CD14-positive monocyte (primary cell): ENCODE measurements at regions not wholly inside any gene's neighbourhood (a gene's known extent, or its start where the extent isn't known, plus 50 kb on each side); places are given as distances from the start of the nearest gene placed in this dataset.

ENCODE experiments used
- DNase-seq, 3 donors: peaks; one replicate each; pipeline ENCODE4 v3.0.0-alpha.2; 2011 to 2022
- H2AFZ ChIP-seq: 2 replicates; pipeline ENCODE4 v1.6.0; 2012; ENCODE audit warnings: mild to moderate bottlenecking, low read depth, low read length, inconsistent platforms; ENCODE audit not compliant: insufficient read depth, poor library complexity, severe bottlenecking
- H3K27ac ChIP-seq, 2 donors: 1 replicate in 1 of 2; 2 replicates in 1 of 2; pipeline ENCODE4 v1.5.1; 2012 to 2013; ENCODE audit warnings: low read length in 2 of 2, control low read depth in 1 of 2, inconsistent platforms in 1 of 2, low read depth in 1 of 2, mild to moderate bottlenecking in 1 of 2
- H3K27me3 ChIP-seq, 2 donors: one replicate each; pipeline versions ENCODE4 v1.6.0 to v1.6.1; 2011 to 2013; ENCODE audit warnings: low read length in 2 of 2; ENCODE audit not compliant: control insufficient read depth in 2 of 2, insufficient read depth in 2 of 2
- H3K36me3 ChIP-seq, 2 donors: replicated peaks in 1 of 2; 1 replicate in 1 of 2; 2 replicates in 1 of 2; pipeline versions ENCODE4 v1.5.1 to v1.6.1; 2012 to 2013; ENCODE audit warnings: low read length in 2 of 2, control low read depth in 1 of 2, inconsistent platforms in 1 of 2, mild to moderate bottlenecking in 1 of 2; ENCODE audit not compliant: insufficient read depth in 2 of 2, control insufficient read depth in 1 of 2
- H3K4me1 ChIP-seq, 2 donors: 1 replicate in 1 of 2; 2 replicates in 1 of 2; pipeline versions ENCODE4 v1.5.1 to v1.6.1; 2012 to 2013; ENCODE audit warnings: low read length in 2 of 2, control low read depth in 1 of 2, inconsistent platforms in 1 of 2, mild to moderate bottlenecking in 1 of 2, moderate library complexity in 1 of 2; ENCODE audit not compliant: insufficient read depth in 2 of 2, control insufficient read depth in 1 of 2
- H3K4me2 ChIP-seq: replicated peaks from 2 replicates; pipeline ENCODE3; 2012; ENCODE audit warnings: low read length, moderate library complexity, mild to moderate bottlenecking; ENCODE audit not compliant: poor library complexity, severe bottlenecking; ENCODE audit errors: extremely low read depth
- H3K4me3 ChIP-seq, 3 experiments: fragments of 200-600 bp in 1 of 3; sonication (generic) in 1 of 3; replicated peaks in 1 of 3; 1 replicate in 2 of 3; 2 replicates in 1 of 3; pipeline ENCODE4 v1.5.1; 2011 to 2013; ENCODE audit warnings: low read length in 3 of 3, mild to moderate bottlenecking in 3 of 3, control low read depth in 2 of 3, low read depth in 2 of 3, inconsistent platforms in 1 of 3, moderate library complexity in 1 of 3
- H3K79me2 ChIP-seq: 2 replicates; pipeline ENCODE4 v1.6.0; 2012; ENCODE audit warnings: mild to moderate bottlenecking, control low read depth, inconsistent platforms, low read length, moderate library complexity; ENCODE audit not compliant: insufficient read depth
- H3K9ac ChIP-seq: 2 replicates; pipeline ENCODE4 v1.6.0; 2017; ENCODE audit warnings: low read length, mild to moderate bottlenecking; ENCODE audit not compliant: insufficient read depth, poor library complexity, severe bottlenecking
- H3K9me3 ChIP-seq, 2 donors: replicated peaks in 1 of 2; 1 replicate in 1 of 2; 2 replicates in 1 of 2; pipeline versions ENCODE4 v1.5.1 to v1.6.1; 2012 to 2013; ENCODE audit warnings: low read length in 2 of 2, control low read depth in 1 of 2; ENCODE audit not compliant: control insufficient read depth in 1 of 2, insufficient read depth in 1 of 2
- H4K20me1 ChIP-seq: 2 replicates; pipeline ENCODE4 v1.6.0; 2012; ENCODE audit warnings: mild to moderate bottlenecking, low read length, control low read depth, moderate library complexity; ENCODE audit not compliant: insufficient read depth
- H3K27ac Mint-ChIP-seq, 7 donors: one replicate each; pipeline ENCODE4 v1.8.0; 2020; ENCODE audit warnings: mild to moderate bottlenecking in 7 of 7, mixed read lengths in 7 of 7, moderate library complexity in 6 of 7, inconsistent platforms in 2 of 7
- H3K27me3 Mint-ChIP-seq, 3 donors: one replicate each; pipeline ENCODE4 v1.8.0; 2021 to 2022; ENCODE audit warnings: low read depth in 3 of 3, mild to moderate bottlenecking in 3 of 3, mixed read lengths in 3 of 3, moderate library complexity in 3 of 3, inconsistent platforms in 1 of 3
- H3K36me3 Mint-ChIP-seq, 2 donors: one replicate each; pipeline ENCODE4 v1.8.0; 2020; ENCODE audit warnings: mixed read lengths in 2 of 2, inconsistent platforms in 1 of 2, mild to moderate bottlenecking in 1 of 2
- H3K4me1 Mint-ChIP-seq: one replicate; pipeline ENCODE4 v1.8.0; 2020; ENCODE audit warnings: mild to moderate bottlenecking, mixed read lengths
- H3K4me3 Mint-ChIP-seq, 2 donors: one replicate each; pipeline ENCODE4 v1.8.0; 2020; ENCODE audit warnings: mild to moderate bottlenecking in 2 of 2, mixed read lengths in 2 of 2, moderate library complexity in 1 of 2
- H3K9me3 Mint-ChIP-seq, 7 donors: one replicate each; pipeline ENCODE4 v1.8.0; 2020 to 2022; ENCODE audit warnings: mixed read lengths in 7 of 7, mild to moderate bottlenecking in 6 of 7, moderate library complexity in 6 of 7, inconsistent platforms in 2 of 7
- CTCF ChIP-seq: fragments of 200-600 bp; IDR thresholded peaks from one replicate; pipeline ENCODE4 v1.8.0; 2022; ENCODE audit warnings: antibody characterized with exemption, mild to moderate bottlenecking
- WGBS: methylation state at CpG from one replicate; pipeline ENCODE4 v1.1.5; 2013; ENCODE audit warnings: missing lambda C conversion rate; ENCODE audit not compliant: insufficient coverage; 5-methylcytosine and 5-hydroxymethylcytosine counted together
- intact Hi-C, 2 donors: fragments of 100-400 bp; cut with micrococcal nuclease; formaldehyde crosslinking; loops; one replicate each; pipeline versions ENCODE4 v1.15.0 to v1.15.1; 2023

- Mint-ChIP-seq H3K9me3 (peaks cover 0 to 10% (median 4%) of the 10 kb centered on the region in 7 donors), H3K4me1 (no peaks in the 10 kb centered on the region), H3K4me3 (no peak overlapping the region), H3K27me3 (peaks cover 2 to 5% (median 2%) of the 10 kb centered on the region in 3 donors), H3K36me3 (no peaks in the 10 kb centered on the region), H3K27ac (no peak overlapping the region)
- no peak overlapping the region for H3K4me3 ChIP-seq
- H3K27ac ChIP-seq = no peak overlapping the region
- H3K4me2 ChIP-seq = no peak overlapping the region
- no peaks in the 10 kb centered on the region for H3K4me1 ChIP-seq
- H3K9ac ChIP-seq = no peak overlapping the region
- DNase-seq = no peak
- intact Hi-C loops = loop anchor here in 1 of 2 donors (5.0 kb wide), 1 partner anchor 425 kb away; no protein-coding TSS in a partner anchor
- peaks cover 0 to 11% of the 10 kb centered on the region in 2 donors for H3K9me3 ChIP-seq
- no peak for TF ChIP-seq CTCF
- H3K27me3 ChIP-seq = no peaks in the 10 kb centered on the region
- no peaks in the 10 kb centered on the region for H3K36me3 ChIP-seq
- H4K20me1 ChIP-seq = no peaks in the 10 kb centered on the region
- no peaks in the 10 kb centered on the region for H3K79me2 ChIP-seq
- H2AFZ ChIP-seq = no peak overlapping the region
- no CpG with 5 or more reads among the region's 1 CpG for WGBS
Observed at GRCh38 chr9:68597362-68597997, 56.8 kb upstream of the TMEM252 start.

GRCh38 chr9:68599826-68600225 lies 59.1 kb upstream of the TMEM252 start:
- H3K27ac Mint-ChIP-seq = no peak overlapping the region
- Histone ChIP-seq H3K27me3 (no peaks in the 10 kb centered on the region), H3K27ac (no peak overlapping the region), H3K4me2 (no peak overlapping the region), H3K79me2 (no peaks in the 10 kb centered on the region), H3K36me3 (no peaks in the 10 kb centered on the region), H4K20me1 (no peaks in the 10 kb centered on the region), H3K9ac (no peak overlapping the region), H2AFZ (no peak overlapping the region), H3K4me1 (no peaks in the 10 kb centered on the region), H3K4me3 (no peak overlapping the region), H3K9me3 (no peaks in the 10 kb centered on the region)
- H3K36me3 Mint-ChIP-seq = no peaks in the 10 kb centered on the region
- H3K9me3 Mint-ChIP-seq = no peaks in the 10 kb centered on the region
- intact Hi-C loops = loop anchor here in 1 of 2 donors (5.0 kb wide), 1 partner anchor 422 kb away; no protein-coding TSS in a partner anchor
- H3K27me3 Mint-ChIP-seq = peaks cover 2 to 6% (median 3%) of the 10 kb centered on the region in 3 donors
- H3K4me1 Mint-ChIP-seq = no peaks in the 10 kb centered on the region
- 100% methylated on average over 2 of the region's 2 CpGs for WGBS
- DNase-seq = no peak
- H3K4me3 Mint-ChIP-seq = no peak overlapping the region
- TF ChIP-seq CTCF = no peak
